Activated CD4-positive, alpha-beta T cell treated with anti-CD3 and anti-CD28 coated beads, Interleukin-2, amount 10 ng/mL, durations not matched to agents 7 days and 5 days (primary cell): ENCODE measurements at regions not wholly inside any gene's neighbourhood (a gene's known extent, or its start where the extent isn't known, plus 50 kb on each side); places are given as distances from the start of the nearest gene placed in this dataset.

ENCODE experiments used
- CTCF ChIA-PET: fragments of 350-600 bp; sonication (Branson Sonifier 250); formaldehyde crosslinking; loops from one replicate; lab custom pipeline; 2021; ENCODE audit warnings: antibody characterized with exemption; lab: Charles Lee
- POLR2A ChIA-PET: fragments of 350-600 bp; sonication (Branson Sonifier 250); formaldehyde crosslinking; loops from one replicate; lab custom pipeline; 2021; ENCODE audit warnings: antibody characterized with exemption; lab: Charles Lee
- DNase-seq: peaks from one replicate; pipeline ENCODE4 v3.0.0-alpha.2; 2020
- H3K27ac Mint-ChIP-seq: one replicate; pipeline ENCODE4 v1.8.0; 2021; ENCODE audit warnings: mild to moderate bottlenecking, moderate library complexity, mixed read lengths
- H3K27me3 Mint-ChIP-seq: one replicate; pipeline ENCODE4 v1.8.0; 2021; ENCODE audit warnings: mixed read lengths
- H3K36me3 Mint-ChIP-seq: one replicate; pipeline ENCODE4 v1.8.0; 2021; ENCODE audit warnings: low read depth, mixed read lengths
- H3K4me1 Mint-ChIP-seq: one replicate; pipeline ENCODE4 v1.8.0; 2021; ENCODE audit warnings: mixed read lengths
- H3K4me3 Mint-ChIP-seq: one replicate; pipeline ENCODE4 v1.8.0; 2021; ENCODE audit warnings: mild to moderate bottlenecking, moderate library complexity, mixed read lengths
- H3K9me3 Mint-ChIP-seq: one replicate; pipeline ENCODE4 v1.8.0; 2021; ENCODE audit warnings: mixed read lengths

DNA sequence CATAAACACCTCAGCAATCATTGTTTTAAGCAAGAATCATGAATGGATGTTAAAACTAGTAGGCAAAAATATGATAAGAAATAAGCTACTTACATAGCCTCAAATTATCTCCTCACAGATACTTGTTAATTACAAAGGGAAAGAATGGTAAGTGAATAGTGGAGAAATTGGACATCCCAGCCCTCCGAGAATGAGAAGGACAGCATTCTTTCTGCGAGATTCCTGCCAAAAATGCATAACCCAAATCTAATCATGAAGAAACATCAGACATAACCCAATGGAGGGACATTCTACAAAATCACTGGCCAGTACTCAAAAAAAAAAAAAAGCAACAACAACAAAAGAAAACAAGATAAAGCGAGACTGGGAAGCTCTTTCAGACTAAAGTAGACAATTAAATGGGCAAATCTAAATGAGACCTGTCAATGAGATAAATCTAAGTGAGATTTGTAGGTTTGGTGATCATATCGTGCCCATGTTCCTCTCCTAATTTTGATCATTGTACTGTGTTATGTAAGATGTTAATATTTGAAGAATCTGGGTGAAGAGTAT, 57.9 kb upstream of the GLI2 start:
- Mint-ChIP-seq H3K4me1 (peaks cover 3% of the 10 kb centered on the region), H3K27me3 (peaks cover 8% of the 10 kb centered on the region), H3K36me3 (no peaks in the 10 kb centered on the region), H3K4me3 (no peak overlapping the region), H3K27ac (no peak overlapping the region), H3K9me3 (no peaks in the 10 kb centered on the region)
- DNase-seq, result no peak
- CTCF ChIA-PET, result no interaction called here
- POLR2A ChIA-PET, result no interaction called here

GRCh38 chr2:120678251-120678650, 57.4 kb upstream of the GLI2 start:
- ChIA-PET CTCF (no interaction called here), POLR2A (no interaction called here)
- peaks cover 8% of the 10 kb centered on the region for H3K27me3 Mint-ChIP-seq
- no peaks in the 10 kb centered on the region for H3K36me3 Mint-ChIP-seq
- no peak overlapping the region for H3K4me3 Mint-ChIP-seq
- no peak for DNase-seq
- no peaks in the 10 kb centered on the region for H3K9me3 Mint-ChIP-seq
- H3K27ac Mint-ChIP-seq, result no peak overlapping the region
- peaks cover 3% of the 10 kb centered on the region for H3K4me1 Mint-ChIP-seq

DNA sequence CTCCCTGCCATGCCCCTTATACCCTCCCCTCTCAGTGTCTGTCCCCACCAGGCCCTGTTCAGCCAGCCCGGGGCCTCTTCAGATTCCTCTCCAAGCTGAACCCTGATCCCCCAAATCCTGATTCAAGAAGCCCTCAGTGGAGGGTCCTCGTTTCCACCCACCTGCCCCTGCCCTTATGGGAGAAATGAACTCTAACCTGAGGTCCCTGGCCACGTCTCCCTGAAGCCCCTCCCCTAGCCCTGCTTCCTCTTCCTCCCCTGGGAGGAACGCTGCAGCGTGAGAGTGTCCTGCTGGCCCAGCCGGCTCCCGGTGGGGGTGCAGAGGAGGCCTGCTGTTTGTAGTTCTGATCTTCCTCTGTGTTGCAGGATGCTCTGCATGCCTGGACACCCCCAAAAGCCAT, 56.7 kb upstream of the GLI2 start:
- H3K9me3 Mint-ChIP-seq, result no peaks in the 10 kb centered on the region
- H3K27ac Mint-ChIP-seq, result no peak overlapping the region
- peaks cover 3% of the 10 kb centered on the region for H3K4me1 Mint-ChIP-seq
- H3K4me3 Mint-ChIP-seq, result no peak overlapping the region
- no peaks in the 10 kb centered on the region for H3K36me3 Mint-ChIP-seq
- peaks cover 8% of the 10 kb centered on the region for H3K27me3 Mint-ChIP-seq
- ChIA-PET POLR2A (no interaction called here), CTCF (no interaction called here)
- no peak for DNase-seq

GRCh38 chr2:120679526-120679925, 56.1 kb upstream of the GLI2 start:
- Mint-ChIP-seq H3K4me3 (no peak overlapping the region), H3K4me1 (peaks cover 3% of the 10 kb centered on the region), H3K36me3 (no peaks in the 10 kb centered on the region), H3K9me3 (no peaks in the 10 kb centered on the region), H3K27me3 (peaks cover 8% of the 10 kb centered on the region), H3K27ac (no peak overlapping the region)
- DNase-seq, result no peak
- ChIA-PET CTCF (no interaction called here), POLR2A (no interaction called here)

- peaks cover 3% of the 10 kb centered on the region for H3K4me1 Mint-ChIP-seq
- no peaks in the 10 kb centered on the region for H3K36me3 Mint-ChIP-seq
- peak overlapping the region; percentile 33 for H3K27ac Mint-ChIP-seq
- peak overlapping the region; percentile 43 for H3K4me3 Mint-ChIP-seq
- ChIA-PET POLR2A (no interaction called here), CTCF (interaction anchor here (0.6 to 1.7 kb wide), 6 partner anchors 9 to 1000 kb away, joined by 3 to 7 read pairs (median 4); no protein-coding TSS in a partner anchor)
- H3K27me3 Mint-ChIP-seq, result peaks cover 8% of the 10 kb centered on the region
- no peaks in the 10 kb centered on the region for H3K9me3 Mint-ChIP-seq
- DNase-seq, result peak; percentile 86
These were observed 55.4 kb upstream of the GLI2 start for GRCh38 chr2:120680136-120680761.

DNA sequence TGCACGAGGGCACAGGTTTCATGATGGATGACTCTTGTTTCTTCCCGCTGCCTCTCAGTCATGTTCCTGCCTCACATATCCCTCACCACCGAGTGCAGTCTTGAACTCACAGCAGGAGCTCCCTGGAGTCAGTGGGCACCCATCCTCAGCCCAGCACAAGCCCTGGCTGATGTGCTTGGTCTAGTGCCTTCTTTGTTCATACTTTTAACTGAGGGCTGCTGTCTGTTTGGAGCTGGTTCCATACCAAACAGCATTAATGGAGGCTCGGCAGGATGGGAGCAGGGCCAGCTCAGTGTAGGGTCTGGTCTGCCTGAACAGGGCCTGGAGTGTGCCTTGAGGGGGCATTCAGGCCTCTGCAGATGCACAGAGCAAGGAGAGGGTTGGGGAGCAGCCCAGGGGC, 54.5 kb upstream of the GLI2 start:
- Mint-ChIP-seq H3K36me3 (no peaks in the 10 kb centered on the region), H3K4me3 (no peak overlapping the region), H3K27me3 (peaks cover 8% of the 10 kb centered on the region)

GRCh38 chr2:120681696-120682288, 53.9 kb upstream of the GLI2 start:
- POLR2A ChIA-PET, result no interaction called here
- CTCF ChIA-PET, result interaction anchor here (0.6 to 1.7 kb wide), 3 partner anchors 15 to 338 kb away, joined by 3 to 7 read pairs (median 4); no protein-coding TSS in a partner anchor
- DNase-seq, result no peak
- Mint-ChIP-seq H3K27ac (no peak overlapping the region), H3K9me3 (no peaks in the 10 kb centered on the region), H3K36me3 (no peaks in the 10 kb centered on the region), H3K27me3 (peaks cover 5% of the 10 kb centered on the region), H3K4me1 (peaks cover 3% of the 10 kb centered on the region), H3K4me3 (no peak overlapping the region)

More for the DNA sequence above, 54.5 kb upstream of the GLI2 start:
- ChIA-PET CTCF (interaction anchor here (0.7 to 1.7 kb wide), 3 partner anchors 8 to 338 kb away, joined by 4 to 7 read pairs (median 4); no protein-coding TSS in a partner anchor), POLR2A (no interaction called here)
- H3K27ac Mint-ChIP-seq, result peak overlapping the region; percentile 42
- no peaks in the 10 kb centered on the region for H3K9me3 Mint-ChIP-seq
- DNase-seq, result no peak
- H3K4me1 Mint-ChIP-seq, result peaks cover 3% of the 10 kb centered on the region

DNA sequence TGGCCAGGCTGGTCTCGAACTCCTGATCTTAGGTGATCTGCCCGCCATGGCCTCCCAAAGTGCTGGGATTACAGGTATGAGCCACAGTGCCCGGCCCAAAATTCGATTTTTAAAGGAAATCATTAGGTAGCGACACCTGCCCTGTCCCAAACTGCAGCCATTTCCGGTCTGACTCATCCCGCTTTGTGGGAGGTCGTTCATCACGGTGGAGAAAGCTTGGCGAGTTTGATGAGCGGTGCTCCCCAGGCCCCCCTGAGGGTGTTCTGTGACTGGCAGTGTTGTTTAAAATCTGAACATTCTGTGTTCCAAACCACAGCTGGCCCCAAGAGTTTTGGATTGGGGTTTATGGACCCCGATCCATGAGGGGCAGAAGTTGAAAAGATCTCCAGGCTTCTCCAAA, 53.0 kb upstream of the GLI2 start:
- peaks cover 5% of the 10 kb centered on the region for H3K27me3 Mint-ChIP-seq
- ChIA-PET POLR2A (no interaction called here), CTCF (no interaction called here)
- H3K36me3 Mint-ChIP-seq, result no peaks in the 10 kb centered on the region
- no peaks in the 10 kb centered on the region for H3K9me3 Mint-ChIP-seq
- no peak overlapping the region for H3K4me3 Mint-ChIP-seq
- peaks cover 3% of the 10 kb centered on the region for H3K4me1 Mint-ChIP-seq
- no peak overlapping the region for H3K27ac Mint-ChIP-seq
- DNase-seq, result no peak

DNA sequence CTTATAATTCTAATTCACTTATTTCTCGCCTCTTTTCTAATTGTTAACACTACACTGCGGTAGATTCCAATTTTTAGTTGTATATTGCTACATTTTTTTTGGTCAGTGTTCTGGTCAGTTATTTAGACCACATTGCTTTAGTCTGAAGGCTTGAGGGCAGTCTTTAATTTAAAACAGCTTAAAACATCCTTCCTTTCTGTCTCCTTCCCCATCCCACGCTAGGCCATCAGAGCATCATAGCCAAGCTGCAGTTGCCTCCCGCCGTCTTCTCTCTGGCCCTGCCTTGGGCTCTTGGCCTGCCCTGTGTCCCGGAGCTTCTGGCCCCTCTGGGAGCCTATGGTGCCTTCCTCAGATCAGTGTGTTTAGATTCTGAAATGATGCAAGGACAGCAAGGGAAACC, 52.6 kb upstream of the GLI2 start:
- no peak overlapping the region for H3K4me3 Mint-ChIP-seq
- no peak overlapping the region for H3K27ac Mint-ChIP-seq
- CTCF ChIA-PET, result no interaction called here
- H3K4me1 Mint-ChIP-seq, result peaks cover 3% of the 10 kb centered on the region
- DNase-seq, result no peak
- H3K27me3 Mint-ChIP-seq, result peaks cover under 1% of the 10 kb centered on the region
- no peaks in the 10 kb centered on the region for H3K9me3 Mint-ChIP-seq
- no peaks in the 10 kb centered on the region for H3K36me3 Mint-ChIP-seq
- POLR2A ChIA-PET, result no interaction called here

DNA sequence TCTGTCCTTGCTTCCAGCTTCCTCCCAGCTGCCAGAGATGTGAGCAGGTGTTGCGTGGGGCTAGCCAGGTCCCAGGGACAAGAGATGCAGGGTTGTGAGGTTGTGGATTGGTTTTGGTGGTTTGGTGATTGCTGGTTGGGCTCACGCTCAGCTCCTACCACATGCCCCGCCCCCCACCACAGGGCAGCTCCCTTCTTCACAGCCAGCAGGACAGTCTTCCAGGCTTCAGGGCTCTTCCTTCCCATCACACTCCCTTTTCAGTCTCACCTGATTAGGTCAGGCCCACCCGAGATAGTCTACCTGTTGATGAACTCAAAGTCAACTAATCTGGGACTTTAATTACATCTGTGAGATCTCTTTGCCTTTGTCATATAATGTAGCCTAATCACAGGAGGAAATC, 52.0 kb upstream of the GLI2 start:
- no peaks in the 10 kb centered on the region for H3K9me3 Mint-ChIP-seq
- H3K4me1 Mint-ChIP-seq, result peaks cover 3% of the 10 kb centered on the region
- ChIA-PET CTCF (no interaction called here), POLR2A (no interaction called here)
- H3K4me3 Mint-ChIP-seq, result no peak overlapping the region
- H3K27me3 Mint-ChIP-seq, result peaks cover 2% of the 10 kb centered on the region
- H3K36me3 Mint-ChIP-seq, result no peaks in the 10 kb centered on the region
- H3K27ac Mint-ChIP-seq, result no peak overlapping the region
- no peak for DNase-seq

GRCh38 chr2:120684289-120685065, 51.2 kb upstream of the GLI2 start:
- Mint-ChIP-seq H3K9me3 (no peaks in the 10 kb centered on the region), H3K36me3 (no peaks in the 10 kb centered on the region), H3K27me3 (peaks cover 6% of the 10 kb centered on the region), H3K4me1 (peaks cover 3% of the 10 kb centered on the region), H3K4me3 (no peak overlapping the region), H3K27ac (no peak overlapping the region)
- no peak for DNase-seq
- ChIA-PET POLR2A (no interaction called here), CTCF (no interaction called here)

GRCh38 chr2:120685066-120685973, 50.3 kb upstream of the GLI2 start:
- Mint-ChIP-seq H3K27me3 (peaks cover 6% of the 10 kb centered on the region), H3K4me3 (no peak overlapping the region), H3K27ac (no peak overlapping the region), H3K36me3 (no peaks in the 10 kb centered on the region), H3K4me1 (no peaks in the 10 kb centered on the region), H3K9me3 (no peaks in the 10 kb centered on the region)
- ChIA-PET POLR2A (no interaction called here), CTCF (interaction anchor here (0.6 kb wide), 1 partner anchor 513 kb away, joined by 3 read pairs; no protein-coding TSS in a partner anchor)
- no peak for DNase-seq
